HepG2 (cell line): ENCODE measurements at regions not wholly inside any gene's neighbourhood (a gene's known extent, or its start where the extent isn't known, plus 50 kb on each side); places are given as distances from the start of the nearest gene placed in this dataset.

Experiments
- ATAC-seq: fragments of 200-7000 bp; cut with Tn5 transposase; 3 replicates; pipeline ENCODE4 v1.9.1; 2020; ENCODE audit warnings: mild to moderate bottlenecking, moderate library complexity
- BruUV-seq: library from RNA; stranded (reverse); fragments of 400-500 nt; replicated peaks from 2 replicates; lab custom pipeline; 2021; lab: Mats Ljungman, UMichigan
- CTCF ChIA-PET: fragments of 300-600 bp; formaldehyde crosslinking; extraction: SDS; loops from one replicate; lab custom pipeline; 2021; ENCODE audit warnings: low total read pairs, inconsistent platforms, low intra/inter-chr PET ratio; lab: Yijun Ruan, JAX
- POLR2A ChIA-PET: fragments of 350-600 bp; sonication (Branson Sonifier 250); formaldehyde crosslinking; loops from one replicate; lab custom pipeline; 2020; ENCODE audit warnings: antibody characterized with exemption, inconsistent platforms; lab: Yijun Ruan, JAX
- DNase-seq: peaks from one replicate; pipeline ENCODE4 v3.0.0-alpha.2; 2015; ENCODE audit warnings: low spot score
- FAIRE-seq: peaks from 3 replicates; lab custom pipeline; 2011; peaks lifted over from hg19 to GRCh38; lab: Jason Lieb, UNC
- H2AFZ ChIP-seq: one replicate; pipeline ENCODE4 v1.6.1; 2011; ENCODE audit warnings: low read length, inconsistent platforms
- H3K27ac ChIP-seq: fragments of 300-600 bp; 3 replicates; pipeline ENCODE4 v1.8.0; 2011; ENCODE audit warnings: mixed run types, mild to moderate bottlenecking, mixed read lengths, low read length, inconsistent platforms; ENCODE audit not compliant: insufficient read depth; ENCODE audit errors: extremely low read length
- H3K27me3 ChIP-seq, 2 experiments: fragments of 200-600 bp in 1 of 2; 2 replicates in 1 of 2; 3 replicates in 1 of 2; pipeline versions ENCODE4 v1.6.0 to v1.8.0; 2011; ENCODE audit warnings: low read length in 2 of 2, mild to moderate bottlenecking in 2 of 2, moderate library complexity in 2 of 2, inconsistent platforms in 1 of 2; ENCODE audit not compliant: insufficient read depth in 2 of 2, control insufficient read depth in 1 of 2
- H3K36me3 ChIP-seq, 2 experiments: fragments of 200-600 bp in 1 of 2; replicated peaks in 1 of 2; 2 replicates in 1 of 2; 3 replicates in 1 of 2; pipeline versions ENCODE4 v1.5.1 to v1.8.0; 2011; ENCODE audit warnings: low read length in 2 of 2, inconsistent platforms in 1 of 2; ENCODE audit not compliant: insufficient read depth in 2 of 2, control insufficient read depth in 1 of 2
- H3K4me1 ChIP-seq: 2 replicates; pipeline ENCODE4 v1.5.1; 2012; ENCODE audit warnings: low read length, inconsistent platforms; ENCODE audit not compliant: insufficient read depth
- H3K4me2 ChIP-seq: 2 replicates; pipeline ENCODE4 v1.6.0; 2011; ENCODE audit warnings: low read depth, low read length, inconsistent platforms
- H3K4me3 ChIP-seq, 3 experiments: fragments of 200-600 bp in 1 of 3; sonication (generic), shearing (Covaris generic) in 1 of 3; replicated peaks in 1 of 3; 2 replicates each; pipeline ENCODE4 v1.5.1; 2011 to 2016; ENCODE audit warnings: low read length in 3 of 3, inconsistent platforms in 2 of 3, low read depth in 2 of 3, mild to moderate bottlenecking in 2 of 3, control low read depth in 1 of 3, mixed read lengths in 1 of 3; ENCODE audit not compliant: insufficient read depth in 1 of 3
- H3K79me2 ChIP-seq: one replicate; pipeline ENCODE4 v1.6.1; 2011; ENCODE audit warnings: low read length, inconsistent platforms; ENCODE audit not compliant: insufficient read depth
- H3K9ac ChIP-seq: 2 replicates; pipeline ENCODE4 v1.6.0; 2011; ENCODE audit warnings: mild to moderate bottlenecking, low read depth, low read length, inconsistent platforms; ENCODE audit not compliant: insufficient read depth
- H3K9me3 ChIP-seq: 2 replicates; pipeline ENCODE4 v1.5.1; 2012; ENCODE audit warnings: mild to moderate bottlenecking, low read length
- H4K20me1 ChIP-seq: 2 replicates; pipeline ENCODE4 v1.6.0; 2011; ENCODE audit warnings: inconsistent platforms, mild to moderate bottlenecking, low read length, moderate library complexity; ENCODE audit not compliant: insufficient read depth
- AGO1 ChIP-seq: fragments of 200-400 bp; formaldehyde crosslinking; IDR thresholded peaks from 2 replicates; pipeline ENCODE4 v1.6.1; 2017; ENCODE audit warnings: mild to moderate bottlenecking, low read depth, low read length, moderate library complexity; ENCODE audit not compliant: poor library complexity, severe bottlenecking
- ATF7-NPFF ChIP-seq: sonication (generic); formaldehyde crosslinking; IDR thresholded peaks from 2 replicates; pipeline ENCODE4 v1.8.1; 2023; ENCODE audit warnings: mild to moderate bottlenecking, low read depth, missing genetic modification reagents, moderate library complexity
- DPF2 ChIP-seq: sonication (generic); formaldehyde crosslinking; IDR thresholded peaks from 2 replicates; pipeline ENCODE4 v1.4.0; 2020; ENCODE audit warnings: mild to moderate bottlenecking, low read depth, missing genetic modification reagents, borderline replicate concordance
- FOXK2 ChIP-seq: fragments of 450-650 bp; IDR thresholded peaks from 2 replicates; pipeline ENCODE4 v1.6.1; 2016
- FOXP1 ChIP-seq, 2 experiments: fragments of 450-650 bp in 1 of 2; IDR thresholded peaks; 2 replicates each; pipeline ENCODE4 v1.6.1; 2017 to 2018; ENCODE audit warnings: antibody characterized with exemption in 1 of 2
- MTF2 ChIP-seq: sonication (generic); formaldehyde crosslinking; IDR thresholded peaks from 2 replicates; pipeline ENCODE4 v1.5.0; 2020; ENCODE audit warnings: missing genetic modification reagents, borderline replicate concordance
- SNRNP70 ChIP-seq: fragments of 200-400 bp; formaldehyde crosslinking; IDR thresholded peaks from 2 replicates; pipeline ENCODE4 v1.6.1; 2017; ENCODE audit warnings: mild to moderate bottlenecking, low read depth, low read length, moderate library complexity
- ZBTB3 ChIP-seq: sonication (generic); formaldehyde crosslinking; IDR thresholded peaks from 2 replicates; pipeline ENCODE4 v1.4.0; 2020; ENCODE audit warnings: low read depth, mild to moderate bottlenecking, moderate library complexity, missing genetic modification reagents, borderline replicate concordance
- ZNF256 ChIP-seq: sonication (generic); formaldehyde crosslinking; conservative IDR thresholded peaks from 2 replicates; pipeline ENCODE4 v1.4.0; 2020; ENCODE audit warnings: missing genetic modification reagents
- ZNF556 ChIP-seq: sonication (generic); formaldehyde crosslinking; IDR thresholded peaks from 2 replicates; pipeline ENCODE4 v1.4.0; 2020; ENCODE audit warnings: mild to moderate bottlenecking, missing genetic modification reagents, borderline replicate concordance
- ZNF678 ChIP-seq: sonication (generic); formaldehyde crosslinking; IDR thresholded peaks from 2 replicates; pipeline ENCODE4 v1.4.0; 2020; ENCODE audit warnings: mild to moderate bottlenecking, missing genetic modification reagents
- WGBS: methylation state at CpG from one replicate; pipeline ENCODE4 v1.1.6; 2017; ENCODE audit warnings: low lambda C conversion rate; 5-methylcytosine and 5-hydroxymethylcytosine counted together
- in situ Hi-C: cut with HindIII; loops from 2 replicates; pipeline ENCODE4 v1.10.0; 2017; ENCODE audit warnings: low pct_unique_long_range_greater_than_20kb; ENCODE audit not compliant: extremely low pct_ligation_motif_present
- intact Hi-C: fragments of 100-400 bp; cut with micrococcal nuclease; formaldehyde crosslinking; loops from one replicate; pipeline ENCODE4 v1.10.0; 2022; ENCODE audit not compliant: unreplicated experiment
- TF ChIP-seq, protein P1 (sequence below): sonication (generic); formaldehyde crosslinking; conservative IDR thresholded peaks from 2 replicates; pipeline ENCODE4 v1.8.0; 2022; ENCODE audit warnings: low read depth, missing genetic modification reagents
- TF ChIP-seq, protein P2 (sequence below): sonication (generic); formaldehyde crosslinking; IDR thresholded peaks from 2 replicates; pipeline ENCODE4 v1.8.1; 2023; ENCODE audit warnings: mild to moderate bottlenecking, missing genetic modification reagents, borderline replicate concordance
- TF ChIP-seq, protein P3 (sequence below): sonication (generic); formaldehyde crosslinking; IDR thresholded peaks from 2 replicates; pipeline ENCODE4 v1.5.0; 2020; ENCODE audit warnings: missing genetic modification reagents

DNA sequence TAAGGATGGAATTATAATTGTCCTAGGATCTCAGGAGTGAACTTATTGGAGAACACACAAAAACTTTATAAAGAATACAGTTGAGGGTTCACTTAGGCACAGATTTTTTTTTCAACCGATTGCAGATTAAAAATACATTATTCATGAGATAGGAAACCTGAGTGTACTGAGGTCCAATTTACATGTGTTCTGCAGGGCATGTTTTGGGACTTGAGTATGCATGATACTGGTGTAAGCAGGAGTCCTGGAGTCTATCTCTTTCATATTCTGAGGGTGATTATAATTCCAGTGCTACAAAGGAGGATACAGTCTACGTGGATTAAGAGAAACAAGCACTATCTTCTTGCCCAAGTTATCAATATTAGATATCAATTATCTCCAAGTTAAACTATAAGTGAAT is 139.3 kb upstream of the HSFY2 start:
- BruUV-seq = no TSS peak
- Histone ChIP-seq H4K20me1 (no peaks in the 10 kb centered on the region), H3K27me3 (no peaks in the 10 kb centered on the region), H3K79me2 (no peaks in the 10 kb centered on the region), H3K4me2 (no peak overlapping the region), H3K4me3 (no peak overlapping the region), H3K27ac (no peak overlapping the region), H3K9ac (no peak overlapping the region), H3K9me3 (peaks cover 5% of the 10 kb centered on the region; the same call in 1 of the 2 replicates), H3K4me1 (no peaks in the 10 kb centered on the region), H2AFZ (no peak overlapping the region), H3K36me3 (no peaks in the 10 kb centered on the region)
- FAIRE-seq (no peak), DNase-seq (no peak), ATAC-seq (no peak)
- TF ChIP-seq ZNF256 (CRISPR knock-in tag) (no peak), FOXK2 (no peak), ZBTB3 (CRISPR knock-in tag) (no peak), ZNF556 (CRISPR knock-in tag) (no peak), FOXP1 (IDR thresholded peaks at IDR 0.05) (no peak), FOXP1 (CRISPR knock-in tag; IDR thresholded peaks at IDR 0.05) (no peak), SNRNP70 (no peak), ATF7-NPFF (CRISPR knock-in tag) (no peak), AGO1 (no peak), DPF2 (CRISPR knock-in tag) (no peak), ZNF678 (CRISPR knock-in tag) (no peak), MTF2 (CRISPR knock-in tag) (no peak)
- TF ChIP-seq, protein P1, sequence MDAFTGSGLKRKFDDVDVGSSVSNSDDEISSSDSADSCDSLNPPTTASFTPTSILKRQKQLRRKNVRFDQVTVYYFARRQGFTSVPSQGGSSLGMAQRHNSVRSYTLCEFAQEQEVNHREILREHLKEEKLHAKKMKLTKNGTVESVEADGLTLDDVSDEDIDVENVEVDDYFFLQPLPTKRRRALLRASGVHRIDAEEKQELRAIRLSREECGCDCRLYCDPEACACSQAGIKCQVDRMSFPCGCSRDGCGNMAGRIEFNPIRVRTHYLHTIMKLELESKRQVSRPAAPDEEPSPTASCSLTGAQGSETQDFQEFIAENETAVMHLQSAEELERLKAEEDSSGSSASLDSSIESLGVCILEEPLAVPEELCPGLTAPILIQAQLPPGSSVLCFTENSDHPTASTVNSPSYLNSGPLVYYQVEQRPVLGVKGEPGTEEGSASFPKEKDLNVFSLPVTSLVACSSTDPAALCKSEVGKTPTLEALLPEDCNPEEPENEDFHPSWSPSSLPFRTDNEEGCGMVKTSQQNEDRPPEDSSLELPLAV (CRISPR knock-in tag) = no peak
- TF ChIP-seq, protein P2, sequence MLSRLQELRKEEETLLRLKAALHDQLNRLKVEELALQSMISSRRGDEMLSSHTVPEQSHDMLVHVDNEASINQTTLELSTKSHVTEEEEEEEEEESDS (CRISPR knock-in tag) = no peak
- TF ChIP-seq, protein P3, sequence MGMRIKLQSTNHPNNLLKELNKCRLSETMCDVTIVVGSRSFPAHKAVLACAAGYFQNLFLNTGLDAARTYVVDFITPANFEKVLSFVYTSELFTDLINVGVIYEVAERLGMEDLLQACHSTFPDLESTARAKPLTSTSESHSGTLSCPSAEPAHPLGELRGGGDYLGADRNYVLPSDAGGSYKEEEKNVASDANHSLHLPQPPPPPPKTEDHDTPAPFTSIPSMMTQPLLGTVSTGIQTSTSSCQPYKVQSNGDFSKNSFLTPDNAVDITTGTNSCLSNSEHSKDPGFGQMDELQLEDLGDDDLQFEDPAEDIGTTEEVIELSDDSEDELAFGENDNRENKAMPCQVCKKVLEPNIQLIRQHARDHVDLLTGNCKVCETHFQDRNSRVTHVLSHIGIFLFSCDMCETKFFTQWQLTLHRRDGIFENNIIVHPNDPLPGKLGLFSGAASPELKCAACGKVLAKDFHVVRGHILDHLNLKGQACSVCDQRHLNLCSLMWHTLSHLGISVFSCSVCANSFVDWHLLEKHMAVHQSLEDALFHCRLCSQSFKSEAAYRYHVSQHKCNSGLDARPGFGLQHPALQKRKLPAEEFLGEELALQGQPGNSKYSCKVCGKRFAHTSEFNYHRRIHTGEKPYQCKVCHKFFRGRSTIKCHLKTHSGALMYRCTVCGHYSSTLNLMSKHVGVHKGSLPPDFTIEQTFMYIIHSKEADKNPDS (CRISPR knock-in tag) = no peak
- ChIA-PET CTCF (no interaction called here), POLR2A (no interaction called here)
- intact Hi-C loops (no loop called here), in situ Hi-C loops (no loop called here)
- WGBS = 0% methylated on average over 2 of the region's 2 CpGs
